ENCODE measurements at regions not wholly inside any gene's neighbourhood (a gene's known extent, or its start where the extent isn't known, plus 50 kb on each side); places are given as distances from the start of the nearest gene placed in this dataset.
"Not testable (repeated sequence)": the region's sequence is repeated elsewhere in the genome, so short reads cannot be mapped to it uniquely, and the experiment has no call there.

GRCh38 chr2:22442051-22442450 lies 942.9 kb upstream of the KLHL29 start:
- ATAC-seq = no peak

- no peak for ATAC-seq
Measured at GRCh38 chr2:22444281-22444680, 940.7 kb upstream of the KLHL29 start.

- ATAC-seq = no peak
Measured at GRCh38 chr2:22449696-22450095, 935.3 kb upstream of the KLHL29 start.

- no peak for ATAC-seq
Measured at GRCh38 chr2:22450831-22451230, 934.1 kb upstream of the KLHL29 start.

GRCh38 chr2:22454826-22455485 lies 930.0 kb upstream of the KLHL29 start:
- no peak for ATAC-seq

- ATAC-seq = no peak
Measured at GRCh38 chr2:22458440-22458839, 926.5 kb upstream of the KLHL29 start.

- not testable (repeated sequence) for ATAC-seq
Measured at GRCh38 chr2:22475103-22475502, 909.9 kb upstream of the KLHL29 start.

- ATAC-seq = no peak
Measured at GRCh38 chr2:22478329-22478728, 906.6 kb upstream of the KLHL29 start.

- ATAC-seq = no peak
Measured at GRCh38 chr2:22481486-22482259, 903.3 kb upstream of the KLHL29 start.

- ATAC-seq = no peak
Measured at GRCh38 chr2:22483036-22483435, 901.9 kb upstream of the KLHL29 start.

- no peak for ATAC-seq
Measured at GRCh38 chr2:22485486-22485885, 899.5 kb upstream of the KLHL29 start.

GRCh38 chr2:22486343-22486742 lies 898.6 kb upstream of the KLHL29 start:
- ATAC-seq = no peak

- no peak for ATAC-seq
Measured at GRCh38 chr2:22487036-22487435, 897.9 kb upstream of the KLHL29 start.

GRCh38 chr2:22487541-22487940 lies 897.4 kb upstream of the KLHL29 start:
- ATAC-seq = no peak

GRCh38 chr2:22491442-22491841 lies 893.5 kb upstream of the KLHL29 start:
- no peak for ATAC-seq

- ATAC-seq = no peak
Measured at GRCh38 chr2:22494156-22494555, 890.8 kb upstream of the KLHL29 start.

GRCh38 chr2:22497064-22497463 lies 887.9 kb upstream of the KLHL29 start:
- no peak for ATAC-seq

- ATAC-seq = no peak
Measured at GRCh38 chr2:22497789-22498188, 887.2 kb upstream of the KLHL29 start.

GRCh38 chr2:22499082-22499839 lies 885.7 kb upstream of the KLHL29 start:
- no peak for ATAC-seq

GRCh38 chr2:22500555-22500935 lies 884.4 kb upstream of the KLHL29 start:
- no peak for ATAC-seq

GRCh38 chr2:22501851-22502250 lies 883.1 kb upstream of the KLHL29 start:
- no peak for ATAC-seq

- ATAC-seq = no peak
Measured at GRCh38 chr2:22513563-22513962, 871.4 kb upstream of the KLHL29 start.

- no peak for ATAC-seq
Measured at GRCh38 chr2:22517141-22517540, 867.8 kb upstream of the KLHL29 start.

GRCh38 chr2:22518641-22519040 lies 866.3 kb upstream of the KLHL29 start:
- no peak for ATAC-seq

Measured in esophagus mucosa (tissue), 1 donor.